ENCODE measurements at regions not wholly inside any gene's neighbourhood (a gene's known extent, or its start where the extent isn't known, plus 50 kb on each side); places are given as distances from the start of the nearest gene placed in this dataset.

GRCh38 chr7:108845951-108846350, 276.3 kb downstream of the DNAJB9 start:
- H3K4me1 ChIP-seq (ENCODE audit: control insufficient read depth, low read length), result no peaks in the 10 kb centered on the region
- no peaks in the 10 kb centered on the region for H3K36me3 ChIP-seq (ENCODE audit: control insufficient read depth, low read length)
- H3K4me2 ChIP-seq (ENCODE audit: low read length), result no peak overlapping the region
- H4K20me1 ChIP-seq (ENCODE audit: control insufficient read depth, insufficient read depth, low read depth, low read length), result no peaks in the 10 kb centered on the region
- no peak overlapping the region for H3K27ac ChIP-seq (ENCODE audit: low read depth, low read length)
- no peak for TF ChIP-seq CTCF (IDR thresholded peaks at IDR 0.05; ENCODE audit: low read depth, low read length, poor library complexity, severe bottlenecking)
- no peak for TF ChIP-seq EZH2phosphoT487 (IDR thresholded peaks at IDR 0.05; ENCODE audit: borderline replicate concordance, low read length)
- no peaks in the 10 kb centered on the region for H3K27me3 ChIP-seq (ENCODE audit: control insufficient read depth, low read length)
- H3K4me3 ChIP-seq (ENCODE audit: low read length), result no peak overlapping the region
- no peaks in the 10 kb centered on the region for H3K9me3 ChIP-seq (ENCODE audit: control insufficient read depth, insufficient read depth, low read length)
- H3K9me2 ChIP-seq (replicated peaks; ENCODE audit: control insufficient read depth, low read length), result no peaks in the 10 kb centered on the region
- no peaks in the 10 kb centered on the region for H3K79me2 ChIP-seq (ENCODE audit: control insufficient read depth, low read length)
- no peaks in the 10 kb centered on the region for H3F3A ChIP-seq (ENCODE audit: control insufficient read depth, insufficient read depth)

- no peak overlapping the region for H3K27ac ChIP-seq (ENCODE audit: low read depth, low read length)
- no peak overlapping the region for H3K4me3 ChIP-seq (ENCODE audit: low read length)
- no peaks in the 10 kb centered on the region for H3K9me2 ChIP-seq (replicated peaks; ENCODE audit: control insufficient read depth, low read length)
- no peaks in the 10 kb centered on the region for H3F3A ChIP-seq (ENCODE audit: control insufficient read depth, insufficient read depth)
- TF ChIP-seq CTCF (IDR thresholded peaks at IDR 0.05; ENCODE audit: low read depth, low read length, poor library complexity, severe bottlenecking) (no peak), EZH2phosphoT487 (IDR thresholded peaks at IDR 0.05; ENCODE audit: borderline replicate concordance, low read length) (no peak)
- H4K20me1 ChIP-seq (ENCODE audit: control insufficient read depth, insufficient read depth, low read depth, low read length), result no peaks in the 10 kb centered on the region
- no peaks in the 10 kb centered on the region for H3K79me2 ChIP-seq (ENCODE audit: control insufficient read depth, low read length)
- no peaks in the 10 kb centered on the region for H3K9me3 ChIP-seq (ENCODE audit: control insufficient read depth, insufficient read depth, low read length)
- no peak overlapping the region for H3K4me2 ChIP-seq (ENCODE audit: low read length)
- no peaks in the 10 kb centered on the region for H3K36me3 ChIP-seq (ENCODE audit: control insufficient read depth, low read length)
- no peaks in the 10 kb centered on the region for H3K4me1 ChIP-seq (ENCODE audit: control insufficient read depth, low read length)
- no peaks in the 10 kb centered on the region for H3K27me3 ChIP-seq (ENCODE audit: control insufficient read depth, low read length)
Observed at GRCh38 chr7:108846471-108846870, 276.8 kb downstream of the DNAJB9 start.

- Histone ChIP-seq H3K79me2 (ENCODE audit: control insufficient read depth, low read length) (no peaks in the 10 kb centered on the region), H3K9me2 (replicated peaks; ENCODE audit: control insufficient read depth, low read length) (no peaks in the 10 kb centered on the region), H3K27ac (ENCODE audit: low read depth, low read length) (no peak overlapping the region), H3K36me3 (ENCODE audit: control insufficient read depth, low read length) (no peaks in the 10 kb centered on the region), H3K9me3 (ENCODE audit: control insufficient read depth, insufficient read depth, low read length) (no peaks in the 10 kb centered on the region), H3K27me3 (ENCODE audit: control insufficient read depth, low read length) (no peaks in the 10 kb centered on the region), H3K4me2 (ENCODE audit: low read length) (no peak overlapping the region), H4K20me1 (ENCODE audit: control insufficient read depth, insufficient read depth, low read depth, low read length) (no peaks in the 10 kb centered on the region), H3K4me1 (ENCODE audit: control insufficient read depth, low read length) (no peaks in the 10 kb centered on the region), H3K4me3 (ENCODE audit: low read length) (no peak overlapping the region), H3F3A (ENCODE audit: control insufficient read depth, insufficient read depth) (no peaks in the 10 kb centered on the region)
- TF ChIP-seq EZH2phosphoT487 (IDR thresholded peaks at IDR 0.05; ENCODE audit: borderline replicate concordance, low read length) (no peak), CTCF (IDR thresholded peaks at IDR 0.05; ENCODE audit: low read depth, low read length, poor library complexity, severe bottlenecking) (no peak)
Observed at GRCh38 chr7:108848486-108848885, 278.8 kb downstream of the DNAJB9 start.

- TF ChIP-seq EZH2phosphoT487 (IDR thresholded peaks at IDR 0.05; ENCODE audit: borderline replicate concordance, low read length), result no peak
- TF ChIP-seq CTCF (IDR thresholded peaks at IDR 0.05; ENCODE audit: low read depth, low read length, poor library complexity, severe bottlenecking), result no peak
- Histone ChIP-seq H4K20me1 (ENCODE audit: control insufficient read depth, insufficient read depth, low read depth, low read length) (no peaks in the 10 kb centered on the region), H3K79me2 (ENCODE audit: control insufficient read depth, low read length) (no peaks in the 10 kb centered on the region), H3F3A (ENCODE audit: control insufficient read depth, insufficient read depth) (no peaks in the 10 kb centered on the region), H3K9me3 (ENCODE audit: control insufficient read depth, insufficient read depth, low read length) (peaks cover 4% of the 10 kb centered on the region; the same call in 1 of the 2 replicates), H3K36me3 (ENCODE audit: control insufficient read depth, low read length) (no peaks in the 10 kb centered on the region), H3K27ac (ENCODE audit: low read depth, low read length) (no peak overlapping the region), H3K9me2 (replicated peaks; ENCODE audit: control insufficient read depth, low read length) (no peaks in the 10 kb centered on the region), H3K4me1 (ENCODE audit: control insufficient read depth, low read length) (peaks cover 5% of the 10 kb centered on the region), H3K4me3 (ENCODE audit: low read length) (no peak overlapping the region), H3K4me2 (ENCODE audit: low read length) (no peak overlapping the region), H3K27me3 (ENCODE audit: control insufficient read depth, low read length) (no peaks in the 10 kb centered on the region)
Observed at GRCh38 chr7:108860615-108861014, 290.9 kb downstream of the DNAJB9 start.
